GM12891 (cell line): ENCODE measurements at regions not wholly inside any gene's neighbourhood (a gene's known extent, or its start where the extent isn't known, plus 50 kb on each side); places are given as distances from the start of the nearest gene placed in this dataset.

Source experiments
- DNase-seq: peaks from one replicate; pipeline ENCODE4 v3.0.0; 2011; ENCODE audit warnings: low spot score; ENCODE audit not compliant: insufficient read length
- FAIRE-seq: peaks from 2 replicates; lab custom pipeline; 2011; peaks lifted over from hg19 to GRCh38; lab: Jason Lieb, UNC
- PAX5 ChIP-seq: IDR thresholded peaks from 2 replicates; pipeline ENCODE4 v1.6.1; 2011; ENCODE audit warnings: low read length, moderate library complexity, mild to moderate bottlenecking; ENCODE audit not compliant: insufficient read depth, severe bottlenecking
- POLR2A ChIP-seq: IDR thresholded peaks from 2 replicates; pipeline ENCODE4 v1.6.1; 2011; ENCODE audit warnings: low read depth, low read length, control low read depth
- POLR2AphosphoS5 ChIP-seq: IDR thresholded peaks from 2 replicates; pipeline ENCODE4 v1.6.1; 2011; ENCODE audit warnings: low read depth, low read length, control low read depth
- POU2F2 ChIP-seq: IDR thresholded peaks from 2 replicates; pipeline ENCODE4 v1.6.1; 2011; ENCODE audit warnings: low read depth, mild to moderate bottlenecking, control low read depth, low read length, moderate library complexity
- SPI1 ChIP-seq: IDR thresholded peaks from 2 replicates; pipeline ENCODE4 v1.6.1; 2011; ENCODE audit warnings: low read depth, low read length, control low read depth
- TAF1 ChIP-seq: IDR thresholded peaks from 2 replicates; pipeline ENCODE4 v1.6.1; 2011; ENCODE audit warnings: low read depth, low read length, control low read depth

GRCh38 chr7:125485223-125485622 is 555.6 kb upstream of the POT1 start:
- TF ChIP-seq TAF1: no peak
- DNase-seq: no peak
- FAIRE-seq: no peak

- FAIRE-seq (no peak), DNase-seq (no peak)
- no peak for TF ChIP-seq TAF1
- no peak for TF ChIP-seq POU2F2
- TF ChIP-seq SPI1: no peak
Observed at GRCh38 chr7:125484755-125485154, 555.1 kb upstream of the POT1 start.

- TF ChIP-seq PAX5 (no peak), POLR2AphosphoS5 (no peak), SPI1 (no peak), POLR2A (no peak), TAF1 (no peak), POU2F2 (no peak)
- no peak for DNase-seq
- no peak for FAIRE-seq
Observed at GRCh38 chr7:125481323-125481722, 551.7 kb upstream of the POT1 start.

GRCh38 chr7:125480762-125481161 is 551.1 kb upstream of the POT1 start:
- TF ChIP-seq POLR2A (no peak), POLR2AphosphoS5 (no peak), PAX5 (no peak), TAF1 (no peak), POU2F2 (no peak), SPI1 (no peak)
- DNase-seq (no peak), FAIRE-seq (no peak)

GRCh38 chr7:125468855-125469174 is 539.2 kb upstream of the POT1 start:
- FAIRE-seq (no peak), DNase-seq (no peak)
- no peak for TF ChIP-seq PAX5
- no peak for TF ChIP-seq SPI1
- no peak for TF ChIP-seq POLR2AphosphoS5
- TF ChIP-seq POLR2A: no peak
- TF ChIP-seq POU2F2: no peak
- TF ChIP-seq TAF1: no peak

GRCh38 chr7:125467996-125468854 is 538.6 kb upstream of the POT1 start:
- DNase-seq: no peak
- no peak for FAIRE-seq
- no peak for TF ChIP-seq POLR2A
- no peak for TF ChIP-seq POU2F2
- no peak for TF ChIP-seq POLR2AphosphoS5
- no peak for TF ChIP-seq PAX5
- TF ChIP-seq TAF1: no peak
- no peak for TF ChIP-seq SPI1

- FAIRE-seq: no peak
- TF ChIP-seq SPI1: no peak
- no peak for TF ChIP-seq POLR2A
- no peak for TF ChIP-seq TAF1
- no peak for TF ChIP-seq PAX5
- TF ChIP-seq POU2F2: no peak
- no peak for TF ChIP-seq POLR2AphosphoS5
- DNase-seq: no peak
Observed at GRCh38 chr7:125465527-125465926, 535.9 kb upstream of the POT1 start.

- FAIRE-seq: no peak
- no peak for DNase-seq
- no peak for TF ChIP-seq SPI1
- no peak for TF ChIP-seq POU2F2
- no peak for TF ChIP-seq TAF1
- no peak for TF ChIP-seq POLR2A
- TF ChIP-seq POLR2AphosphoS5: no peak
- TF ChIP-seq PAX5: no peak
Observed at GRCh38 chr7:125462615-125463014, 533.0 kb upstream of the POT1 start.

- FAIRE-seq: no peak
- TF ChIP-seq POLR2AphosphoS5 (no peak), TAF1 (no peak), SPI1 (no peak), POU2F2 (no peak), POLR2A (no peak), PAX5 (no peak)
- DNase-seq: no peak
Observed at GRCh38 chr7:125459038-125459437, 529.4 kb upstream of the POT1 start.

GRCh38 chr7:125450749-125451148 is 521.1 kb upstream of the POT1 start:
- DNase-seq (no peak), FAIRE-seq (no peak)
- TF ChIP-seq POLR2AphosphoS5: no peak
- no peak for TF ChIP-seq POU2F2
- no peak for TF ChIP-seq PAX5
- no peak for TF ChIP-seq POLR2A
- TF ChIP-seq TAF1: no peak
- no peak for TF ChIP-seq SPI1
